OCI-LY3 (cell line): ENCODE measurements at regions not wholly inside any gene's neighbourhood (a gene's known extent, or its start where the extent isn't known, plus 50 kb on each side); places are given as distances from the start of the nearest gene placed in this dataset.

Source experiments
- H2AFZ ChIP-seq: fragments of 200-600, 300-600 bp; shearing (Covaris generic); 2 replicates; pipeline ENCODE4 v1.6.0; 2014; ENCODE audit warnings: antibody characterized with exemption, low read depth, low read length
- H3K27ac ChIP-seq: fragments of 200-600, 300-600 bp; sonication (generic); 2 replicates; pipeline ENCODE4 v1.5.1; 2014; ENCODE audit warnings: mild to moderate bottlenecking, low read length, moderate library complexity, mixed read lengths
- H3K27me3 ChIP-seq: fragments of 200-600, 300-600 bp; sonication (generic); 2 replicates; pipeline ENCODE4 v1.6.1; 2014; ENCODE audit warnings: low read depth, low read length, mixed read lengths
- H3K36me3 ChIP-seq: fragments of 200-600, 300-600 bp; sonication (generic); replicated peaks from 2 replicates; pipeline ENCODE3; 2014; ENCODE audit warnings: low read depth, low read length, mixed read lengths
- H3K4me1 ChIP-seq: fragments of 300-600, 200-600 bp; sonication (generic); 2 replicates; pipeline ENCODE4 v1.6.1; 2014; ENCODE audit warnings: low read length, mixed read lengths
- H3K4me2 ChIP-seq: fragments of 200-600, 300-600 bp; sonication (generic); 2 replicates; pipeline ENCODE4 v1.6.1; 2014; ENCODE audit warnings: low read length, mixed read lengths
- H3K4me3 ChIP-seq: fragments of 300-600, 200-600 bp; sonication (generic); 2 replicates; pipeline ENCODE4 v1.5.1; 2014; ENCODE audit warnings: antibody characterized with exemption, mild to moderate bottlenecking, low read length, moderate library complexity
- H3K79me2 ChIP-seq: fragments of 300-600, 200-600 bp; shearing (Covaris generic); 2 replicates; pipeline ENCODE4 v1.6.1; 2014; ENCODE audit warnings: mild to moderate bottlenecking, low read length, mixed read lengths
- H3K9ac ChIP-seq: fragments of 300-600, 200-600 bp; shearing (Covaris generic); 2 replicates; pipeline ENCODE4 v1.6.0; 2014; ENCODE audit warnings: mild to moderate bottlenecking, low read length, moderate library complexity
- H3K9me3 ChIP-seq: fragments of 200-600, 300-600 bp; shearing (Covaris generic); 2 replicates; pipeline ENCODE4 v1.6.1; 2014; ENCODE audit warnings: low read length, mixed read lengths; ENCODE audit not compliant: insufficient read depth
- H4K20me1 ChIP-seq: fragments of 200-600, 300-600 bp; sonication (generic); 2 replicates; pipeline ENCODE4 v1.6.1; 2016; ENCODE audit warnings: low read length, mixed read lengths; ENCODE audit not compliant: insufficient read depth
- CTCF ChIP-seq: fragments of 200-600, 300-600 bp; sonication (generic); IDR thresholded peaks from 2 replicates; pipeline ENCODE4 v1.5.1; 2014; ENCODE audit warnings: antibody characterized with exemption, low read length, low read depth
- EZH2phosphoT487 ChIP-seq: fragments of 200-600 bp; shearing (Covaris generic); IDR thresholded peaks from 2 replicates; pipeline ENCODE4 v1.6.1; 2018; ENCODE audit warnings: antibody characterized with exemption, mixed run types, low read depth

- Histone ChIP-seq H3K4me2 (no peak overlapping the region), H3K9ac (no peak overlapping the region), H3K27me3 (peaks cover 4% of the 10 kb centered on the region; the same call in 1 of the 2 replicates), H3K4me1 (no peaks in the 10 kb centered on the region), H3K36me3 (no peaks in the 10 kb centered on the region), H3K4me3 (no peak overlapping the region), H3K79me2 (no peaks in the 10 kb centered on the region), H4K20me1 (no peaks in the 10 kb centered on the region), H3K9me3 (no peaks in the 10 kb centered on the region), H3K27ac (no peak overlapping the region), H2AFZ (no peak overlapping the region)
- TF ChIP-seq EZH2phosphoT487 (no peak), CTCF (no peak)
Measured at GRCh38 chr7:26451997-26452396, 160.3 kb downstream of the SNX10 start.

- Histone ChIP-seq H3K4me1 (no peaks in the 10 kb centered on the region), H3K79me2 (no peaks in the 10 kb centered on the region), H2AFZ (no peak overlapping the region), H3K9ac (no peak overlapping the region), H3K27ac (no peak overlapping the region), H3K27me3 (no peaks in the 10 kb centered on the region), H4K20me1 (no peaks in the 10 kb centered on the region), H3K4me3 (no peak overlapping the region), H3K36me3 (no peaks in the 10 kb centered on the region), H3K9me3 (no peaks in the 10 kb centered on the region), H3K4me2 (no peak overlapping the region)
- TF ChIP-seq EZH2phosphoT487 (no peak), CTCF (no peak)
Measured at GRCh38 chr7:26454180-26454579, 162.5 kb downstream of the SNX10 start.

- Histone ChIP-seq H3K4me2 (no peak overlapping the region), H3K36me3 (no peaks in the 10 kb centered on the region), H3K4me3 (no peak overlapping the region), H3K9ac (no peak overlapping the region), H2AFZ (no peak overlapping the region), H3K27ac (no peak overlapping the region), H3K79me2 (no peaks in the 10 kb centered on the region), H3K4me1 (no peaks in the 10 kb centered on the region), H3K9me3 (no peaks in the 10 kb centered on the region), H3K27me3 (no peaks in the 10 kb centered on the region), H4K20me1 (no peaks in the 10 kb centered on the region)
- TF ChIP-seq EZH2phosphoT487 (no peak), CTCF (no peak)
Measured at GRCh38 chr7:26457696-26458327, 166.2 kb downstream of the SNX10 start.

- TF ChIP-seq CTCF = no peak
- TF ChIP-seq EZH2phosphoT487 = no peak
- Histone ChIP-seq H3K9ac (no peak overlapping the region), H3K4me2 (no peak overlapping the region), H2AFZ (no peak overlapping the region), H3K4me3 (no peak overlapping the region), H3K36me3 (no peaks in the 10 kb centered on the region), H3K4me1 (no peaks in the 10 kb centered on the region), H3K9me3 (no peaks in the 10 kb centered on the region), H3K27me3 (no peaks in the 10 kb centered on the region), H3K79me2 (no peaks in the 10 kb centered on the region), H4K20me1 (no peaks in the 10 kb centered on the region), H3K27ac (no peak overlapping the region)
Measured at GRCh38 chr7:26458466-26459145, 166.9 kb downstream of the SNX10 start.
